HEK293 (cell line): ENCODE measurements at regions not wholly inside any gene's neighbourhood (a gene's known extent, or its start where the extent isn't known, plus 50 kb on each side); places are given as distances from the start of the nearest gene placed in this dataset.

ENCODE experiments used
- ZBTB8A ChIP-seq: fragments of 450-650 bp; formaldehyde crosslinking; IDR thresholded peaks from 2 replicates; pipeline ENCODE4 v1.5.1; 2016; ENCODE audit warnings: missing biosample characterization, missing genetic modification characterization
- ZNF580 ChIP-seq: fragments of 450-650 bp; formaldehyde crosslinking; IDR thresholded peaks from 2 replicates; pipeline ENCODE4 v1.5.1; 2016; ENCODE audit warnings: missing biosample characterization, missing genetic modification characterization

GRCh38 chr7:121578669-121579068 is 182.6 kb upstream of the FAM3C start:
- TF ChIP-seq ZNF580 (tag by site-specific recombination), result no peak
- no peak for TF ChIP-seq ZBTB8A
